ENCODE measurements at regions not wholly inside any gene's neighbourhood (a gene's known extent, or its start where the extent isn't known, plus 50 kb on each side); places are given as distances from the start of the nearest gene placed in this dataset.

DNA sequence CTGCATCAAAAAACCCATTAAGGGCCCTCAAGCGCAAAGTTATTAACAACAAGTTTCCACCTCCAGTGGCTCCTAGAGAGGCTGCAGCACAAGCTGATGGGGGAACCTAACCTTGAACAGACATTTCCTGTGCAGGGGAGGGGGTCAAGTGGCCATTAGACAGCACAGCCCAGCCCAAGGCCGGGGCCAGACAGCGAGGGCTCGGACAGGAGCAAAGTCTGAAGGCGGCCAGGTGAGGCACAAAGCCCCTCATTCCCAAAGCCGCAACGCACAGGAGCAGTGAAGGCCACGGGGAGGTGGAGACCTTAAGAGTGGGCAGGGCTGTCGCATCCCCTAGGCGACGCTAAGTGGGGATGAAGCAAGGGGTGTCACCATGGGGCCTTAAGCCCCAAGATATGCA is 73.2 kb upstream of the ZNF746 start:
- Histone ChIP-seq H3K9me3 (ENCODE audit: low read depth, low read length) (peaks cover 4% of the 10 kb centered on the region), H3K4me3 (ENCODE audit: insufficient read depth, low read length) (no peak overlapping the region), H3K36me3 (ENCODE audit: insufficient read depth, low read length) (peaks cover 7% of the 10 kb centered on the region), H3K4me1 (ENCODE audit: insufficient read depth, low read length) (no peaks in the 10 kb centered on the region), H3K27me3 (ENCODE audit: insufficient read depth, low read length) (no peaks in the 10 kb centered on the region), H3K27ac (ENCODE audit: low read depth, low read length) (no peak overlapping the region), H2AFZ (ENCODE audit: low read length) (no peak overlapping the region), H3K79me2 (ENCODE audit: insufficient read depth, low read length) (peaks cover 7% of the 10 kb centered on the region), H4K20me1 (ENCODE audit: insufficient read depth, low read length) (peaks cover 4% of the 10 kb centered on the region), H3K4me2 (ENCODE audit: insufficient read depth, low read length) (no peak overlapping the region)
- TF ChIP-seq, protein P1, sequence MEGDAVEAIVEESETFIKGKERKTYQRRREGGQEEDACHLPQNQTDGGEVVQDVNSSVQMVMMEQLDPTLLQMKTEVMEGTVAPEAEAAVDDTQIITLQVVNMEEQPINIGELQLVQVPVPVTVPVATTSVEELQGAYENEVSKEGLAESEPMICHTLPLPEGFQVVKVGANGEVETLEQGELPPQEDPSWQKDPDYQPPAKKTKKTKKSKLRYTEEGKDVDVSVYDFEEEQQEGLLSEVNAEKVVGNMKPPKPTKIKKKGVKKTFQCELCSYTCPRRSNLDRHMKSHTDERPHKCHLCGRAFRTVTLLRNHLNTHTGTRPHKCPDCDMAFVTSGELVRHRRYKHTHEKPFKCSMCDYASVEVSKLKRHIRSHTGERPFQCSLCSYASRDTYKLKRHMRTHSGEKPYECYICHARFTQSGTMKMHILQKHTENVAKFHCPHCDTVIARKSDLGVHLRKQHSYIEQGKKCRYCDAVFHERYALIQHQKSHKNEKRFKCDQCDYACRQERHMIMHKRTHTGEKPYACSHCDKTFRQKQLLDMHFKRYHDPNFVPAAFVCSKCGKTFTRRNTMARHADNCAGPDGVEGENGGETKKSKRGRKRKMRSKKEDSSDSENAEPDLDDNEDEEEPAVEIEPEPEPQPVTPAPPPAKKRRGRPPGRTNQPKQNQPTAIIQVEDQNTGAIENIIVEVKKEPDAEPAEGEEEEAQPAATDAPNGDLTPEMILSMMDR (IDR thresholded peaks at IDR 0.05; ENCODE audit: extremely low read depth, low read depth, low read length), result no peak
- DNase-seq (ENCODE audit: insufficient read length, low spot score, missing footprints), result no peak

DNA sequence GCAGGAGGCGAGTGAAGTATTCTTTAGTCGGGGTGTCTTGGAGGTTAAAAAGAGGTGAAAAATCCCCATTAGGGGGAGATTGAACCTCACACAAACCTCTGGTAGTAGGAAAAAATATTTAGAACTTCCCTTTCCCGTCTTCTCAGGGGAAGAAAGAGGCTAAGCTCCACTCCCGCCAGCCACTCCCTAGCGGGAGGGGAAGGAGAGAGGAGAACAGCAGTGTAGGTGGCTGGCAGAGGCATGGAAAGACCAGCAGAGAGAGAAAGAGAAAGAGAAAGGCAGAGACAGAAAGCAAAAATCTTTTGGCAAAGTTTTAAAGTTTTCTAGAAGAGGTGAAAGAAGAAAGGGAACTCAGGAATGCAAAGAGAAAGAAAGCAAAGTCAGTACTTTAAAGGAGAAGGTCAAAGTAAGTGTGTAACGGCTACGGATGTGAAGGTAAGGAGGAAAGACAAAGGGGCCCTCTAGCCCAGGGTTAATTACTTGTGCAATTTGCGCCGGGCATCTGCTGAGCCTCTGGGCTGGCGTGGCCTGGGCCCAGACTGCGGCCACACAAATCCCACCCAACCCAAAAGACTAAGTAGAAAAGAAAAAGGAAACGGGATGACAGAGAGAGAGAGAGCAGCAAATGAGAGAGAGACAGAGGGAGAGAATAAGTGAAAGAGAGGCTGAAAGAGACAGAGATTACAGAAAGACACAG is 72.3 kb upstream of the ZNF746 start:
- H3K9me3 ChIP-seq (ENCODE audit: low read depth, low read length), result peaks cover 4% of the 10 kb centered on the region
- DNase-seq (ENCODE audit: insufficient read length, low spot score, missing footprints), result no peak
- H2AFZ ChIP-seq (ENCODE audit: low read length), result no peak overlapping the region
- TF ChIP-seq, protein P1 (IDR thresholded peaks at IDR 0.05; ENCODE audit: extremely low read depth, low read depth, low read length), result no peak
- peaks cover 4% of the 10 kb centered on the region for H4K20me1 ChIP-seq (ENCODE audit: insufficient read depth, low read length)
- no peaks in the 10 kb centered on the region for H3K4me1 ChIP-seq (ENCODE audit: insufficient read depth, low read length)
- H3K4me2 ChIP-seq (ENCODE audit: insufficient read depth, low read length), result no peak overlapping the region
- H3K4me3 ChIP-seq (ENCODE audit: insufficient read depth, low read length), result no peak overlapping the region
- peaks cover 9% of the 10 kb centered on the region for H3K79me2 ChIP-seq (ENCODE audit: insufficient read depth, low read length)
- H3K36me3 ChIP-seq (ENCODE audit: insufficient read depth, low read length), result peaks cover 7% of the 10 kb centered on the region
- H3K27ac ChIP-seq (ENCODE audit: low read depth, low read length), result no peak overlapping the region
- no peaks in the 10 kb centered on the region for H3K27me3 ChIP-seq (ENCODE audit: insufficient read depth, low read length)

DNA sequence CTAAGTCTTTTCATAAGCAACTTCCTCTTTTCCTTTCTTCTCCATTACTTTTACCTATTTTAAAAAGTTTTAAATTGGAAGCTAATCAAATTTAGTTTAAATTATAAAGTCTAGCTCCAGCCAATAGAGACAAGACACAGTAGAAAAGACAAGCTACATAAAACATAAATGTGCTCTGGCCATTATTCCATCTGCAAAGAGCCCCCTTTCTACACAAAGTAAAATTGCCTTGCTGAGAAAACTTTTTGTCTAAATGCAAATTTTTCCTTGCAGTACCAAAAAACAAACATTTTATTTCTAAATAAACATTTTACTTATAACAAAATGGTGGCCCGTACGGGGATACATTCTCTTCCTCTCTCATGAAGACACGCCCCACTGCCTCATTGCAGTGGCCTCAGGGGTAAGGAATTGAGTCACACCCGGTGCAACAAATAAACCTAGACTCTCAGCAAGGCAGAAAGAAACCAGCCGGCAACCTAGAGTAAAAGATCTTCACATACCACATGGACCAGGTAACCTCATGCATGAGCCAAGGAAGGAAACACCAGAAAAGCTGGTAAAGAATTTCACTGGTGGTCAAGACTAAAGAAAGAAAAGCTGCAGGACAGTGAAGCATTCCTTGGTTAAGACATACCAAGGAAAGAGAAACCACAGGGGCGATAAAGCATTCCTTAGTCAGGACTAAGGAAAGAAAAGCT is 71.6 kb upstream of the ZNF746 start:
- Histone ChIP-seq H3K4me2 (ENCODE audit: insufficient read depth, low read length) (no peak overlapping the region), H3K79me2 (ENCODE audit: insufficient read depth, low read length) (peaks cover 9% of the 10 kb centered on the region), H3K27ac (ENCODE audit: low read depth, low read length) (no peak overlapping the region), H3K9me3 (ENCODE audit: low read depth, low read length) (peaks cover 4% of the 10 kb centered on the region), H2AFZ (ENCODE audit: low read length) (no peak overlapping the region), H3K36me3 (ENCODE audit: insufficient read depth, low read length) (peaks cover 7% of the 10 kb centered on the region), H3K27me3 (ENCODE audit: insufficient read depth, low read length) (no peaks in the 10 kb centered on the region), H3K4me1 (ENCODE audit: insufficient read depth, low read length) (no peaks in the 10 kb centered on the region), H4K20me1 (ENCODE audit: insufficient read depth, low read length) (peaks cover 4% of the 10 kb centered on the region), H3K4me3 (ENCODE audit: insufficient read depth, low read length) (no peak overlapping the region)
- TF ChIP-seq, protein P1 (IDR thresholded peaks at IDR 0.05; ENCODE audit: extremely low read depth, low read depth, low read length), result no peak
- DNase-seq (ENCODE audit: insufficient read length, low spot score, missing footprints), result no peak

DNA sequence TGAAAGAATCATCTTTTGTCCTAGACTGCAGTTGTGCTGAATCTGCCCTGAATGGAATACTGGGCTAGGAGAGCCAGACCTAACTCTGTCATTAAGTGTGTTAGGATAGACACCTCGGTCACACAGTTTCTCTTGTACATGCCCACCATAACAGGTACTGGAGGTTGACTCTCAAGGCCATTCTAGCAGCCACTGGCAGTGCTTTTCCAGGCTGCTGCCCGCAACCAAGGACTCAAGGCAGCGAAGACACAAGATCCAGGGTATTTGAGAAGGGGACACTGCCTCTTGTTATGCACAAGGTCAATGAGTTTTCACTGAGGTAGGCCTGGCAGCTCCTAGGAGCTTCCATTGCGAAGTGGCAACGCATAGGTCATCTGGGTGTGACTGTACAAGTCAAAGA is 70.6 kb upstream of the ZNF746 start:
- Histone ChIP-seq H2AFZ (ENCODE audit: low read length) (no peak overlapping the region), H3K27ac (ENCODE audit: low read depth, low read length) (no peak overlapping the region), H3K4me1 (ENCODE audit: insufficient read depth, low read length) (no peaks in the 10 kb centered on the region), H3K36me3 (ENCODE audit: insufficient read depth, low read length) (peaks cover 7% of the 10 kb centered on the region), H3K79me2 (ENCODE audit: insufficient read depth, low read length) (peaks cover 9% of the 10 kb centered on the region), H3K4me2 (ENCODE audit: insufficient read depth, low read length) (no peak overlapping the region), H4K20me1 (ENCODE audit: insufficient read depth, low read length) (peaks cover 4% of the 10 kb centered on the region), H3K9me3 (ENCODE audit: low read depth, low read length) (peaks cover 2% of the 10 kb centered on the region), H3K4me3 (ENCODE audit: insufficient read depth, low read length) (no peak overlapping the region), H3K27me3 (ENCODE audit: insufficient read depth, low read length) (no peaks in the 10 kb centered on the region)
- DNase-seq (ENCODE audit: insufficient read length, low spot score, missing footprints), result no peak
- TF ChIP-seq, protein P1 (IDR thresholded peaks at IDR 0.05; ENCODE audit: extremely low read depth, low read depth, low read length), result no peak

Data from osteoblast (primary cell).